ENCODE measurements at regions not wholly inside any gene's neighbourhood (a gene's known extent, or its start where the extent isn't known, plus 50 kb on each side); places are given as distances from the start of the nearest gene placed in this dataset.

DNA sequence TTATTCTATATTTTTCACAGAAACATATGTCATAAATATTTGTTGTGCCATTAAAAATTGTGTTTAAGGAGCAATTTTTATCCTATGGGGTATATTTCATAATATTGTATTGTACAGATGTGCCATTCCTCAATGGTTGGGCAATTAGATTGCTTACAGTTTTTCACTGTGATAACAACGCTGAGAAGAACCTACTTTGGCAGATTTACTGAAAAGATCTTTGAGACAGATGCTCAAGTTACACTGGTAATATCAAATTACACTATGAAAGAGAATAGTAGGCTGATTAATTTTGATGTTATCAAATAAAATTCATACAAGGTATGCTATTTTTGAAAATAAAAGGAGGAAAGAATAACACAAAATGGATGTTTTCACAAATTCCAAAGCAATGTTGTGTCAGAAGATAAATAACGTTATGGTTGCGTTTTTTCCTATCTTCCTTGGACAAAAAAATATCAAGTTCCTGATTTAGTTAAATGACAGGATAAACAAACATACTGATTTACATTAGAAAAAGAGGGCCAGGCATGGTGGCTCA lies 335.1 kb upstream of the ZNF521 start:
- Histone ChIP-seq H3K36me3 (ENCODE audit: insufficient read depth, low read length) (no peaks in the 10 kb centered on the region), H3K4me1 (ENCODE audit: insufficient read depth, low read length, severe bottlenecking) (no peaks in the 10 kb centered on the region), H3K4me2 (ENCODE audit: low read length) (no peak overlapping the region), H3K27ac (ENCODE audit: low read depth, low read length, poor library complexity, severe bottlenecking) (no peak overlapping the region), H3K4me3 (ENCODE audit: low read depth, low read length, poor library complexity, severe bottlenecking) (no peak overlapping the region), H3K27me3 (ENCODE audit: insufficient read depth, low read length) (no peaks in the 10 kb centered on the region), H3K9ac (ENCODE audit: low read length) (no peak overlapping the region), H3F3A (ENCODE audit: insufficient read depth, low read length) (no peaks in the 10 kb centered on the region), H4K20me1 (ENCODE audit: insufficient read depth, low read length) (no peaks in the 10 kb centered on the region), H3K79me2 (ENCODE audit: insufficient read depth, low read length) (no peaks in the 10 kb centered on the region), H2AFZ (ENCODE audit: low read length) (no peak overlapping the region), H3K9me2 (ENCODE audit: low read depth, low read length) (no peaks in the 10 kb centered on the region), H3K9me3 (ENCODE audit: low read length) (no peaks in the 10 kb centered on the region)
- TF ChIP-seq EZH2 (IDR thresholded peaks at IDR 0.05; ENCODE audit: borderline replicate concordance, low read length), result no peak
- TF ChIP-seq, protein P1, sequence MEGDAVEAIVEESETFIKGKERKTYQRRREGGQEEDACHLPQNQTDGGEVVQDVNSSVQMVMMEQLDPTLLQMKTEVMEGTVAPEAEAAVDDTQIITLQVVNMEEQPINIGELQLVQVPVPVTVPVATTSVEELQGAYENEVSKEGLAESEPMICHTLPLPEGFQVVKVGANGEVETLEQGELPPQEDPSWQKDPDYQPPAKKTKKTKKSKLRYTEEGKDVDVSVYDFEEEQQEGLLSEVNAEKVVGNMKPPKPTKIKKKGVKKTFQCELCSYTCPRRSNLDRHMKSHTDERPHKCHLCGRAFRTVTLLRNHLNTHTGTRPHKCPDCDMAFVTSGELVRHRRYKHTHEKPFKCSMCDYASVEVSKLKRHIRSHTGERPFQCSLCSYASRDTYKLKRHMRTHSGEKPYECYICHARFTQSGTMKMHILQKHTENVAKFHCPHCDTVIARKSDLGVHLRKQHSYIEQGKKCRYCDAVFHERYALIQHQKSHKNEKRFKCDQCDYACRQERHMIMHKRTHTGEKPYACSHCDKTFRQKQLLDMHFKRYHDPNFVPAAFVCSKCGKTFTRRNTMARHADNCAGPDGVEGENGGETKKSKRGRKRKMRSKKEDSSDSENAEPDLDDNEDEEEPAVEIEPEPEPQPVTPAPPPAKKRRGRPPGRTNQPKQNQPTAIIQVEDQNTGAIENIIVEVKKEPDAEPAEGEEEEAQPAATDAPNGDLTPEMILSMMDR (IDR thresholded peaks at IDR 0.05; ENCODE audit: low read length), result no peak

GRCh38 chr18:25685088-25685487 lies 333.1 kb upstream of the ZNF521 start:
- H3K36me3 ChIP-seq (ENCODE audit: insufficient read depth, low read length), result no peaks in the 10 kb centered on the region
- no peak overlapping the region for H3K4me2 ChIP-seq (ENCODE audit: low read length)
- no peaks in the 10 kb centered on the region for H3K9me3 ChIP-seq (ENCODE audit: low read length)
- H3K9me2 ChIP-seq (ENCODE audit: low read depth, low read length), result no peaks in the 10 kb centered on the region
- no peaks in the 10 kb centered on the region for H3K4me1 ChIP-seq (ENCODE audit: insufficient read depth, low read length, severe bottlenecking)
- H3K4me3 ChIP-seq (ENCODE audit: low read depth, low read length, poor library complexity, severe bottlenecking), result no peak overlapping the region
- H3F3A ChIP-seq (ENCODE audit: insufficient read depth, low read length), result no peaks in the 10 kb centered on the region
- no peaks in the 10 kb centered on the region for H4K20me1 ChIP-seq (ENCODE audit: insufficient read depth, low read length)
- no peaks in the 10 kb centered on the region for H3K27me3 ChIP-seq (ENCODE audit: insufficient read depth, low read length)
- H3K27ac ChIP-seq (ENCODE audit: low read depth, low read length, poor library complexity, severe bottlenecking), result no peak overlapping the region
- no peak overlapping the region for H3K9ac ChIP-seq (ENCODE audit: low read length)
- no peaks in the 10 kb centered on the region for H3K79me2 ChIP-seq (ENCODE audit: insufficient read depth, low read length)
- H2AFZ ChIP-seq (ENCODE audit: low read length), result no peak overlapping the region
- TF ChIP-seq, protein P1 (IDR thresholded peaks at IDR 0.05; ENCODE audit: low read length), result no peak
- no peak for TF ChIP-seq EZH2 (IDR thresholded peaks at IDR 0.05; ENCODE audit: borderline replicate concordance, low read length)

DNA sequence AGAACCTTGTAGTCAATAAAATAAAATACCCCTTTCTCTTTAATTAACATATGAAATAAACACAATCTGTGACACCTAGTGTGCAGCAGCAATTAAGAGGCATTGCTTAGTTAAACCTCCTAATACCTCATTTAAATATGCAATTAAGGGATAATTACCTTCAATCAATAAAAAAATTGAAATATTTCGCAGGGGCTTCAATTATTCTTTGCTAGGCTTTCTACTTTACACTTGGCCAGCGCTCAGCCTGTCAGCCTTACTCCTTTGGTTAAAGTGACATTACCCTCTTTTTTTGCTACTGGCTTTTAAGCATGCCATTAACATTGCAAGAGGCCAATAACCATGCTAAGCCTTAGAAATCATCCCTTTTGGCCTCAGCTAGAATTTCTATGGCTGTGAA lies 327.5 kb upstream of the ZNF521 start:
- H2AFZ ChIP-seq (ENCODE audit: low read length), result no peak overlapping the region
- H3K9ac ChIP-seq (ENCODE audit: low read length), result no peak overlapping the region
- no peaks in the 10 kb centered on the region for H3K4me1 ChIP-seq (ENCODE audit: insufficient read depth, low read length, severe bottlenecking)
- no peaks in the 10 kb centered on the region for H3K9me2 ChIP-seq (ENCODE audit: low read depth, low read length)
- H3K27me3 ChIP-seq (ENCODE audit: insufficient read depth, low read length), result no peaks in the 10 kb centered on the region
- no peaks in the 10 kb centered on the region for H3K79me2 ChIP-seq (ENCODE audit: insufficient read depth, low read length)
- no peaks in the 10 kb centered on the region for H3K36me3 ChIP-seq (ENCODE audit: insufficient read depth, low read length)
- TF ChIP-seq, protein P1 (IDR thresholded peaks at IDR 0.05; ENCODE audit: low read length), result no peak
- no peak for TF ChIP-seq EZH2 (IDR thresholded peaks at IDR 0.05; ENCODE audit: borderline replicate concordance, low read length)
- H3K27ac ChIP-seq (ENCODE audit: low read depth, low read length, poor library complexity, severe bottlenecking), result no peak overlapping the region
- H3K4me2 ChIP-seq (ENCODE audit: low read length), result no peak overlapping the region
- H4K20me1 ChIP-seq (ENCODE audit: insufficient read depth, low read length), result no peaks in the 10 kb centered on the region
- no peak overlapping the region for H3K4me3 ChIP-seq (ENCODE audit: low read depth, low read length, poor library complexity, severe bottlenecking)
- H3F3A ChIP-seq (ENCODE audit: insufficient read depth, low read length), result no peaks in the 10 kb centered on the region
- no peaks in the 10 kb centered on the region for H3K9me3 ChIP-seq (ENCODE audit: low read length)

All from OCI-LY1 (cell line).